OCI-LY7 (cell line): ENCODE measurements at regions not wholly inside any gene's neighbourhood (a gene's known extent, or its start where the extent isn't known, plus 50 kb on each side); places are given as distances from the start of the nearest gene placed in this dataset.

ENCODE experiments used
- BruUV-seq: library from RNA; stranded (reverse); fragments of 400-500 nt; replicated peaks from 2 replicates; lab custom pipeline; 2021; lab: Mats Ljungman, UMichigan
- CTCF ChIA-PET: fragments of 300-600 bp; sonication (Branson Sonifier 250); formaldehyde crosslinking; loops from one replicate; lab custom pipeline; 2022; ENCODE audit warnings: antibody characterized with exemption; ENCODE audit not compliant: unreplicated experiment; lab: Charles Lee
- POLR2A ChIA-PET: fragments of 300-600 bp; sonication (Branson Sonifier 250); formaldehyde crosslinking; loops from one replicate; lab custom pipeline; 2022; ENCODE audit warnings: antibody characterized with exemption; lab: Charles Lee
- DNase-seq: peaks from one replicate; pipeline ENCODE4 v3.0.0-alpha.2; 2015; ENCODE audit warnings: low spot score
- H2AFZ ChIP-seq: fragments of 200-600 bp; sonication (generic), shearing (Covaris generic); 2 replicates; pipeline ENCODE4 v1.6.1; 2014; ENCODE audit warnings: mild to moderate bottlenecking, antibody characterized with exemption, low read length, moderate library complexity
- H3K27ac ChIP-seq: fragments of 200-600 bp; sonication (generic); 2 replicates; pipeline ENCODE4 v1.5.1; 2014; ENCODE audit warnings: mixed run types, low read depth, mild to moderate bottlenecking, moderate library complexity, low read length, inconsistent platforms; ENCODE audit not compliant: poor library complexity, severe bottlenecking
- H3K36me3 ChIP-seq: fragments of 200-600 bp; sonication (generic); 2 replicates; pipeline ENCODE4 v1.6.1; 2014; ENCODE audit warnings: mild to moderate bottlenecking, antibody characterized with exemption, low read length, moderate library complexity, mixed read lengths; ENCODE audit not compliant: insufficient read depth
- H3K4me1 ChIP-seq: fragments of 200-600 bp; sonication (generic); 2 replicates; pipeline ENCODE4 v1.5.1; 2014; ENCODE audit warnings: mild to moderate bottlenecking, low read length; ENCODE audit not compliant: insufficient read depth, poor library complexity, severe bottlenecking
- H3K4me2 ChIP-seq: fragments of 200-600 bp; sonication (generic); 2 replicates; pipeline ENCODE4 v1.6.1; 2014; ENCODE audit warnings: mild to moderate bottlenecking, low read length
- H3K4me3 ChIP-seq: fragments of 200-600 bp; sonication (generic); 2 replicates; pipeline ENCODE4 v1.5.1; 2014; ENCODE audit warnings: mild to moderate bottlenecking, low read depth, low read length; ENCODE audit not compliant: poor library complexity, severe bottlenecking
- H3K79me2 ChIP-seq: fragments of 200-600 bp; sonication (generic); 2 replicates; pipeline ENCODE4 v1.6.1; 2016; ENCODE audit warnings: low read depth, mild to moderate bottlenecking, low read length, moderate library complexity, mixed read lengths; ENCODE audit not compliant: insufficient read depth
- H3K9me2 ChIP-seq: fragments of 200-600 bp; sonication (generic); 2 replicates; pipeline ENCODE4 v1.6.1; 2016; ENCODE audit warnings: mild to moderate bottlenecking, low read length, mixed read lengths; ENCODE audit not compliant: insufficient read depth
- H3K9me3 ChIP-seq: fragments of 200-600 bp; sonication (generic); 2 replicates; pipeline ENCODE4 v1.6.1; 2014; ENCODE audit warnings: mild to moderate bottlenecking, mixed run types, low read length, mixed read lengths
- H4K20me1 ChIP-seq: fragments of 200-600 bp; sonication (generic); 2 replicates; pipeline ENCODE4 v1.6.1; 2014; ENCODE audit warnings: mild to moderate bottlenecking, antibody characterized with exemption, low read length, moderate library complexity, mixed read lengths; ENCODE audit not compliant: insufficient read depth
- CTCF ChIP-seq: fragments of 200-600 bp; sonication (generic); conservative IDR thresholded peaks from 2 replicates; pipeline ENCODE4 v1.5.1; 2014; ENCODE audit warnings: mild to moderate bottlenecking, antibody characterized with exemption, low read length, moderate library complexity, mixed read lengths
- EZH2phosphoT487 ChIP-seq: fragments of 200-600 bp; sonication (generic); IDR thresholded peaks from 2 replicates; pipeline ENCODE4 v1.6.1; 2018; ENCODE audit warnings: low read depth, borderline replicate concordance, mild to moderate bottlenecking, mixed run types, antibody characterized with exemption, low read length, moderate library complexity, mixed read lengths
- intact Hi-C: fragments of 100-400 bp; cut with micrococcal nuclease; formaldehyde crosslinking; loops from one replicate; pipeline ENCODE4 v1.10.0; 2022; ENCODE audit not compliant: unreplicated experiment

- H3K4me2 ChIP-seq, result no peak overlapping the region
- TF ChIP-seq CTCF (no peak), EZH2phosphoT487 (no peak)
- CTCF ChIA-PET, result no interaction called here
- no peaks in the 10 kb centered on the region for H4K20me1 ChIP-seq
- no peaks in the 10 kb centered on the region for H3K36me3 ChIP-seq
- H2AFZ ChIP-seq, result no peak overlapping the region
- no peaks in the 10 kb centered on the region for H3K9me2 ChIP-seq
- H3K79me2 ChIP-seq, result no peaks in the 10 kb centered on the region
- no peak overlapping the region for H3K4me3 ChIP-seq
- DNase-seq, result no peak
- intact Hi-C loops, result no loop called here
- POLR2A ChIA-PET, result no interaction called here
- no peak overlapping the region for H3K27ac ChIP-seq
- no peaks in the 10 kb centered on the region for H3K9me3 ChIP-seq
- BruUV-seq, result no TSS peak
- H3K4me1 ChIP-seq, result no peaks in the 10 kb centered on the region
These were observed 314.5 kb upstream of the HS3ST1 start for GRCh38 chr4:11743236-11743635.

- intact Hi-C loops, result no loop called here
- ChIA-PET POLR2A (interaction anchor here (0.7 kb wide), 2 partner anchors 9 to 399 kb away, joined by 3 to 4 read pairs; no protein-coding TSS in a partner anchor), CTCF (no interaction called here)
- no peaks in the 10 kb centered on the region for H4K20me1 ChIP-seq
- no peaks in the 10 kb centered on the region for H3K36me3 ChIP-seq
- H2AFZ ChIP-seq, result no peak overlapping the region
- H3K9me2 ChIP-seq, result no peaks in the 10 kb centered on the region
- no peak for DNase-seq
- H3K4me2 ChIP-seq, result no peak overlapping the region
- H3K9me3 ChIP-seq, result no peaks in the 10 kb centered on the region
- TF ChIP-seq CTCF, result no peak
- TF ChIP-seq EZH2phosphoT487, result no peak
- no peaks in the 10 kb centered on the region for H3K4me1 ChIP-seq
- BruUV-seq, result no TSS peak
- no peak overlapping the region for H3K4me3 ChIP-seq
- H3K27ac ChIP-seq, result no peak overlapping the region
- H3K79me2 ChIP-seq, result no peaks in the 10 kb centered on the region
These were observed 312.5 kb upstream of the HS3ST1 start for GRCh38 chr4:11741190-11741652.

GRCh38 chr4:11739992-11740391 lies 311.3 kb upstream of the HS3ST1 start:
- Histone ChIP-seq H3K9me2 (no peaks in the 10 kb centered on the region), H3K9me3 (no peaks in the 10 kb centered on the region), H3K27ac (no peak overlapping the region), H3K79me2 (no peaks in the 10 kb centered on the region), H3K4me3 (no peak overlapping the region), H3K36me3 (no peaks in the 10 kb centered on the region), H2AFZ (no peak overlapping the region), H4K20me1 (no peaks in the 10 kb centered on the region), H3K4me1 (no peaks in the 10 kb centered on the region), H3K4me2 (no peak overlapping the region)
- intact Hi-C loops, result no loop called here
- TF ChIP-seq EZH2phosphoT487, result no peak
- no TSS peak for BruUV-seq
- ChIA-PET POLR2A (no interaction called here), CTCF (no interaction called here)
- no peak for DNase-seq
